HG02610 (cell line): ENCODE measurements at regions not wholly inside any gene's neighbourhood (a gene's known extent, or its start where the extent isn't known, plus 50 kb on each side); places are given as distances from the start of the nearest gene placed in this dataset.
"Not testable (repeated sequence)": the region's sequence is repeated elsewhere in the genome, so short reads cannot be mapped to it uniquely, and the experiment has no call there.

Experiments used
- ATAC-seq: cut with Tn5 transposase; IDR thresholded peaks from one replicate; pipeline ENCODE4 v1.9.1; 2021; ENCODE audit warnings: mild to moderate bottlenecking, moderate library complexity; ENCODE audit not compliant: unreplicated experiment

DNA sequence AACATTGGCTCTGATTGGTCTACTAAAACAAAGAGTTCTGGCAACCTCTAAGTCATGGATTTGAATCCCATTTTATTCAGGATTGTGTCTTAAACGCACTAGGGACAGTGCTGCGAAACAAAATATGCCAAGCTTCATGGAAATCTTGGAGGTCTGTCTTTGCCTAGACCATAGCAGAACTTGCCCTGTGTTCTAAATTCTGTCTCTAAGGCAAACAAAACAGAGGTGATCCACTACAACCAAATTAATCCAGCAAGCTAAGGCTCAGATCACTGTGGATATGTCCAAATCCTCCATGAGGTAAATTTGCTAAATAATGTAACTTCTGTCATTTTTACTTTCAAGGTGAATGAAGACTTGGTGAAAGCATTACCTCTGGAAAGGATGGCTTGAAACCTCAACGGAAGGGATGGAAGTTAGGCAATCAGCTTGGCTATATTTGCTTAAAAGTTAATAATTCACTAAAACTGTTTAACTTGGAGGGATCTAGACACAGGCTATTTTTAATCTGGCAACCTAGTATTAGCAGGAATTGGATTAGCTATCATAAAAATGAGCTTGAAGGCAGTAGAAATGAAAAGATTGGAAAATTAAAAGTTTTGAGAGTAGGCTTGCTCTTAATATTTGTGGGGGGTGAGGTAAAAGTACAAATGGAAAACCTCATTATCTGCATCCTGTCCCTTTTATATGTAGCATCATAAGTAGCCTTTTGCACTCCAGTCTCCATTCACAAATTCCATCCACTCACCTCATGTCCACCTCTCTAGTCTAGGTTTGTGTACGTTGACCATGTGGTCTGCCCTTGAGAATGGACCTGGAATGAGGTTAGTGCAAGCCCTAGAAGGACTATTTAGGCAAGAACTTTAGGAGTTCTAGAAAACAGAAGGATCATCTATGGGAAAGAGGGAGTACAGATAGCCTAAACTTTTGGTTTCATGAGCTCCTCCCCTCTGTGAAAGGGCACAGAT, 176.2 kb downstream of the SMC2 start:
- no peak for ATAC-seq

DNA sequence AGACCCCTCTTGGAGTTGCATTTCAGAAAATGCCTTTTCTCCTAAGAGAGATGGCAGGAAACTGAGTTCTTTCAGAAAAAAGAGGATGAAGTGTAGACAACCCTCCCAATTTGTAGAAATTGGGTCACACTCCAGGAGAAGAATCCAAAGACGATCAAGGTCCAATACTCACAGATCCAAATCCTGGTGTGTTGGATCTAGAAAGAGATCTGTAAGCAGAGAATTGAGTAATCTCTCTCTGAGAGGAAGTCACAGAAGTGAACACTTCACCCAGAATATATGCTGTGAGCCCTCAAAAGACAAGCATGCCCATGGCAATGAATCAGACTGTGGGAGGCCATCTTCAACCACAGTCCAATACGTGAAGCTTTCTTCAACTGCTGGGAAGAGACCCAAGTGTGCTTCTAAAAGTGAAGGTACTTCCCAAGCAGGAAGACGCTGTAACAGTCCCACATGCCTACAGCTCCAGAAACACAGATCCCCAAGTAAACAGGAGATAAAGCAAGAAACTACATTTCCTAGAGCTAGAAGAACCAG, 182.7 kb downstream of the SMC2 start:
- ATAC-seq: no peak

DNA sequence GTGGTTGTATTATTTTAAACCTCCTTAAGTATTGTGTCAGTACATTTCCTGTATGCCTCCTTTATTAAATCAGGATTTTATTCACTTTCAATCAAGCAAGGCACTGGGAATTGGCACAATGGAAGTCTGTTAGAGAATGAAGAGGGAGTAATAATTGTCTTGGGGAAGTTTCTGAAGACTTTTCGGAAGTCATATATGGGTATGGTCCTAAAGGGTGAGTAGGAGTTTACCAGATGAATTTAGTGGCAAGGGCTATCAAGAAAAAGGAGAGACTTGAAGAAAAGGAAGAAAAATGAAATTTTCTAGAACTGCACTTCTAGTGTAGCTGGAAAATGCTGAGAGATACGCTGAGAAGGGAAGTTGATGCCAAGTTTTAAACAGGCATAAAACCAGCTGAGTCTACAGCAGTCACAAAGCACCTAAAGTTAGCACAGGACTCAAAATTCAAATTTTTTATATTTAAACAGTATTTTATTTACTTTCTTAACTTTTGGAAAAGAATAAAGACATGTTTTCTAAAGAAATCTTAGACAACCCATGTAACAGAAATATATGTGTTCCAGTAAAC, 184.9 kb downstream of the SMC2 start:
- no peak for ATAC-seq

DNA sequence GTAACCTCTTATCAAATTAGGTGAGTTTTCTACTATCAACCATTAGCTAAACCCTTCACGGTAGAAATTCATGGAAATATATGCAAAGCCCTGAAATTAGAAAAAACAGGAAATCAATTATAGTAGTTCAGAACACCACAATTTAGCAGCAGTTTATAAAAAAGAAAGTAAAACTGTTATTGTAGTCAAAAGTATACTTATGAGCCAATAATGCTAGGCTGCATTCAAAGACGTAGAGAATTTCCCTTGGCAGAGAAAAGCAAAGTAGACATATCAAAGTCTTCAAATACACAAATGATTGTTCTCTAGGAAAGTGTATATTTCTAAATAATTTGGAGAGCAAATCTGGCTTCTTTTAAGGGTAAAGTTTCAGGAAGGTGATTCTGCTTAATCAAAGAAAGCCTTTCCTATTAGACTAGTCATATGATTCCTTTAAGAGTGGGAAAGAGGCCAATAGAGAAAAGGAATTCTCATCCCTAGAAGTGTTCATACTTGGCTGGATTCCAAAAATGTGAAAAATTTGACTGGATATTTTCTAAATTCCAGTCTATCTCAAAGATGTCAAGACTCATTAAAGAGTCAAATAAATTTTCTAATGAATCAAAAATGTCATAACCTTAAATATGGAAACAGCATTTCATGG, 185.5 kb downstream of the SMC2 start:
- ATAC-seq: no peak

DNA sequence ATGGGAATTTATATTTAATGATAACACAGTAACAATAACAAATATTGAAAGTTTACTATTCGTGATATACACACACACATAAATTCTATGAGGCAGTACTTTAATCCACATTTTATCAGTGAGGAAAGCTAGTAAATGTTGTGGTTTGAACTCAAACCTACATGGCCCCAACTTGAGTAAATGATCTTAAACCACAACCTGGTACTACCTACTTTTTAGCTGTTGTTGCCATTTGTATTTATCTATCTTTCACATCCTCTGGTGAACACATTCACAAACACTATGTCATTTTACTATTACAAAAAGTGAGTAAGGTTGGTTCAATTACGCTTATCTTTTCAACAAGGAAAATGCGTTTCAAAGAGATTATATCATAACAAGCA, 186.1 kb downstream of the SMC2 start:
- ATAC-seq: no peak

DNA sequence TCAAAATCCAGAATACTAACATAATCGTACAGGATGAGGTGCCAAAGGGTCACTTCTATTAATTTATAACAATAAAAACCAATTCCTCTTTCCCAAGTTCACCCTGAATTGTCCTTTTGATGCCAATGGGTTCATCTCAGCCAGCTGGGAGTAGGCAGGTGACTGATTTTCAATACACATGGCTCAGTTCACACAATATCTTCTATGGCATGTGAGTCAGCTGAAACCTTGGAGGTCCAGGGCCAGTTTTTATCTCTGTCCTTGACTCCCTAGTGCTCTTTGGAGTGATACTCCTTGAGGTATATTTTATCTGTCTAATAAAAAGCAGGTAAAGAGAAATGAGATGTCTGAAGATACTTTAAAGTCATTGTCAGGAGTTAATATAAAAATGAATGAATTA, 186.6 kb downstream of the SMC2 start:
- ATAC-seq: no peak

DNA sequence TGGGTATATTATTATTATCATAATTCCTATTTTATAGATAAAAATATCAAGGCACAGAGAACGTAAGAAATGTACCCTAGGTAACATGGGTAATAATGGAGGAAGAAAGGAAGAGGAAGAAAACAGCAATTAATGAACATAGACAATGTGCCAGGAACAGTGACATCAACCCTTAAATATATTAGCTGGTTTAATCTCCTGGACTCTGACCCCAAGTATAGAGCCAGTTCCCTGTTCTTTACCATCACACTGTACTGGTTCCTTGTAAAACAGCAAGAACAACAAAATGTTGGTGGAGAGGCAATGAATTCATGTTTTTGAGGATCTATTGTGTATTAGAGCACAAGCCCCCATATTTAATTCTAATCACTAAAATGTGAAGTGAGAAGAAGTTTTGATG, 192.1 kb downstream of the SMC2 start:
- ATAC-seq: no peak

DNA sequence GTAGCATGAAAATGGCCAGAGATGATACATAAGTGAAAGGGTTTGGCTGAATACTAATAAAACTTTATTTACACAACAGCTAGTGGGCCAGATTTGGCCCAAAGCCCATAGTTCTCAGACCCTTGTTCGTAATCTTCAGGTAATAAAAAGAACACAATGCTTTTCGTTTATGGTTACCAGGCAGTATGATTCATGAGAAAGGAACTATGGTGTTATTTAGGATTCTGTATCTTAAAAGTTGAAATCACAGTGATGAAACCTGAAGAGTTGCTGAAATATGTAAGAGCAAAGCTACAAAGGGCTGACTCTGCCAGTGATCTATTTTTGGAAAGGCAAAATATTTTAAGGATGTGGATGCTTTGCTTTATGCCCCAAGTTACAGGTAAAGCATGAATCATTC, 192.7 kb downstream of the SMC2 start:
- no peak for ATAC-seq

DNA sequence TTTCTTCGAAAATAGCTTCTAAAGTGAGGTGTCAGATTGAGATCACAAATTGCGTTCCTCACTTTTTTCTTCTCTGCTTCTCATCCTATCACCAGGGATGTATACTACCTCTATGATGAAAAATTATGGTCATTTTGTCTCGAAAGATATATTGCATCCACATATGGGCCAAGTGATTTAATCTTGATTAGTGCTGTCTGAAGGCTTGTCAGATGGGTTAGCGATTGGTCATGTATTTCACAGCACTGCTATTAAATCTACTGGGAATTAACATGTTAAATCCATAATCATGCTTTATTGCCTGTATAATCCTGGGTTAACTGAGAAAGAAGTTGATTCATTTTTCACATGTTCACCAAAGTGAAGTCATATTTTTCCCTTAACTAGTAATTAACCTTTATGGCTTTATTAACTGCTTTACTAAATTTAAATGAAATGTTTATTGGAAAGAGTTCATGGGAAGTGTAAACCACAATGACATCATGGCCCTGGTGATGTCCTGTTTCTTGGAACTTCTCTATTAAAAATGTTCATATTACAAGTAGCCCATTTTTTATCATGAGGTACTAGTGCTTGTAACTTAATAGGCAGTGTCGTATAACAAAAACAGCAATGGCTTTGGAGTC, 193.3 kb downstream of the SMC2 start:
- no peak for ATAC-seq

DNA sequence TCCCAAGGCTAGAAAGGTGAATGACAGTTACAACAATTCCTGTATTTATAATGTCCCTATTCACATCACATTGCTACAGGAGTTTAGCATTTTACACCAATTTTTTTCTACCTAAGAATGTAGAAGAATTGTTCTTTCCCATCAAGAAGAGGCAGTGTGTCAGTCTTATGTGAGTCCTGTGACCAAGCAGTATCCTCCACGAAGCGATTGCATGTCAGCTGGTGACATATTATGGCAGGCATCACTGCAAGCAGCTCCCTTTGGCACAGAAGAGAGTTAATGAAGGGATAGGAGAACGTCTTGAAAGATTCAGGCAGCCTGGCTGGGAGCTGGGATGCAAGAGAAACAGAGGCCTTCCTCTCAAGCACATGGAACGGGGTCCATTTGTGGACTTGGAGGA, 199.8 kb downstream of the SMC2 start:
- ATAC-seq: no peak

DNA sequence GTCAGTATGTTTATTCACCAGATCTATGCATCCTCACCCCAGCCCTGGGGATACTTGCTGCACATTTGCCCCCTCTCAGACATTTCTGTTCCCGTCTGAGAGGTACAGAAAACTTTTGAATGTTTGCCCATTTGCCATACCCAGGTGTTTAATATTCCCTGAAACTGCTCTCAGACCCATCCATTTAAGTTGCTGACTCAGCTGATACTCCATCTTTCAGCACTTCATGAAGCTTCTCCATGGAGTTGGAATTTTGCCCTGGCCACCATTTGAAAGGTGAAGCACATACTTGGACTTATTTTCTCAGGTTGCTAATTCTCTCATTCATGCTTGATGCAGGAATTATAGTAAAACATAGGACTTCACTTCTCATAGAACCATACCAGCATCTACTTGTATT, 203.9 kb upstream of the OR13F1 start:
- no peak for ATAC-seq

DNA sequence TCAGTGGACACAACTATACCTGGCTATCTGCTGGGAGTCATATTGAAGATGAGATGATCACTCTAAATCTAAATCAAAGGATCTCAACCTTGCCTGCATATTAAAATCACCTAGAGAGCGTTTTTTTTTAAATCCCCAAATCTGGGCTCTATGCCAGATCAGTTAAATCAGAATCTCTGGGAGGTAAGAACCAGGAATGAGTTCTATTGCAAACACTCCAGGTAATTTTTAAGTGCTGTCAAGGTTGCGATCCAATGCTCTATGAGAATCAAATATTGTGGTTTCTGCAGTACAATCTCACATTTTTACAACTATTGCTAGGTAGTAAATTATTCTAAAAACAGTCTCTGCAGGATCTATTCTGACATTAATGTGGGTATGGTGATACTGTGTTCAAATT, 202.3 kb upstream of the OR13F1 start:
- ATAC-seq: no peak

DNA sequence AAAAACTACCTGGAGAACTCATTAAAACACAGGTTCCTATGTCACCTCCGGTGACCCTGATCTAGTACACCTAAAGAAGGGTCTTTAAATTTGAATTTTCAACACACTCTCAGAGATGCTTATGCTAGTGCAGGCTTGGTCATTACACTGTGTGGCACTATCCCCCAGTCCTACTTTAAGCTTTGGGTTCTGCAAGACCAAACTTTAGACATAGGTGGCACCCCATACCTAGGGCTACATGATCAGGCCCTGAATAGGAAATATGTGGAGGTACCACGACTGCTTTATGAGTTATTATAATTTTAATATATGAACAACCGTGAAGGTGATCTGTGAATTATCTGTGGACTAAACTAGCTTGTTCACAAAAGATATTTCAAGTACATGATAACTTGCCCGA, 201.3 kb upstream of the OR13F1 start:
- ATAC-seq: no peak

DNA sequence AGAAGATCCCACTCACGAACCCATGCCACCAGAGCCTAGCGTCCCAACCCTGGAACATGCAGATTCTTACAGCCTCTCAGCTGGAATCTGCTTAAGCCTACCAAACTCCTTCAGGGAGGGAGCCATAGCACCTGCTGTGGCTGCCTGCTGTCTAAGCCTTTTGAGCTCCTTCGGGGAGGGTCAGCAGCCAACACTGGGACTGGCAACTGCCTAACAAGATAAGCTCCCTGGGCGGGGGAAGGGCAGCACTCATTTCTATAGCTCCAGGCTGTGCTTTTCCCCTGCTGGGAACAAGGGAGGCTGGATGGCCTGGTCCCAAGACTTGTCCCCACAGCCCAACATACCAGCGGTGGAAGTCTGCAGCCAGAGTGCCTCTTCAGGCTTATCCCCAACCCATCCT, 199.1 kb upstream of the OR13F1 start:
- no peak for ATAC-seq

DNA sequence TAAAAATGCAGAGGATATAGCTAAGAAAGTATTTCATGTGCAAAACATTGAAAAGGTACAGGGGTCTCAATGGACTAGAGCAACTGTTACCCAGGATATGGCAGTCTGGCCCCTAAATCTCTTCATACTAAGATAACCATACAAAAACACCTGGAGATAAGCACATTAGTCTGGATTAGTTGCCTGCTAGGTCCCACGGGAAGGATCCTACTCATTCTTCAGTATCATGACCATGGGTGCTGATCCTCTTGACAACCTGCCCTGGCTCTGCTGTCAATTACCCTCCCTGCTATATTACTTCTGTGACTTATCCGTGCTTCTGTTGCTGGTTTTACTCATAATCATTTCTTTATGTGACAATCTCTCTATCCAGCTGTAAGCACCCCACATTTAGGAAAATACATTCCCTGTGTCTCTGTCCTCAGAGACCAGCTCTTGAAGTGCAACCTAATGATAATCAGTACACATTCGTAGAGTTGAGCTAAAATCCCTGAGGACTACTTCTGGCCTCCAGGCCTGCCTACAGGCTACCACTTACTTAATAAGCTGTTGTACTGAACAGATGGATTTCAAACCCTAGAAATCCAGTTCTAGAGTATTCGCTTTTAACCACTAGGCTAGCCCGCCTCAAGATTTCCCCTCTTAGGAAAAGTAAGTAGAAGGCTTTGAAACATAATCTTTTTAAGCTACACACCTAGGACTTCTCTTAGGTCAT, 190.5 kb upstream of the OR13F1 start:
- ATAC-seq: no peak

DNA sequence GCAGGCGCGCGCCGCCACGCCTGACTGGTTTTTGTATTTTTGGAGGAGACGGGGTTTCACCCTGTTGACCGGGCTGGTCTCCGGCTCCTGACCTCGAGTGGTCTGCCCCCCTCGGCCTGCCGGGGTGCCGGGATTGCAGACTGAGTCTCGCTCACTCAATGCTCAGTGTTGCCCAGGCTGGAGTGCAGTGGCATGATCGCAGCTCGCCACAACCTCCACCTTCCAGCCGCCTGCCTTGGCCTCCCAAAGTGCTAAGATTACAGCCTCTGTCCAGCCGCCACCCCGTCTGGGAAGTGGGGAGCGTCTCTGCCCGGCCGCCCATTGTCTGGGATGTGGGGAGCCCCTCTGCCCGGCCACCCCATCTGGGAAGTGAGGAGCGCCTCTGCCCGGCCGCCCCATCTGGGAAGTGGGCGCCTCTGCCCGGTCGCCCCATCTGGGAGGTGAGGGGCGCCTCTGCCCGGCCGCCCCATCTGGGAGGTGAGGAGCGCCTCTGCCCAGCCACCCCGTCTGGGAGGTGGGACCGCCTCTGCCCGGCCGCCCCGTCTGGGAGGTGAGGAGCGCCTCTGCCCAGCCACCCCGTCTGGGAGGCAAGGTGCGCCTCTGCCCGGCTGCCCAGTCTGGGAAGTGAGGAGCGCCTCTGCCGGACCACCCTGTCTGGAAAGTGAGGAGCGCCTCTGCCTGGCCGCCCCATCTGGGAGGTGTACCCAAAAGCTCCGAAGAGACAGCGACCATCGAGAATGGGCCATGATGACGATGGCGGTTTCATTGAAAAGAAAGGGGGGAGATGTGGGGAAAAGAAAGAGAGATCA, 187.7 kb upstream of the OR13F1 start:
- ATAC-seq: not testable (repeated sequence)

DNA sequence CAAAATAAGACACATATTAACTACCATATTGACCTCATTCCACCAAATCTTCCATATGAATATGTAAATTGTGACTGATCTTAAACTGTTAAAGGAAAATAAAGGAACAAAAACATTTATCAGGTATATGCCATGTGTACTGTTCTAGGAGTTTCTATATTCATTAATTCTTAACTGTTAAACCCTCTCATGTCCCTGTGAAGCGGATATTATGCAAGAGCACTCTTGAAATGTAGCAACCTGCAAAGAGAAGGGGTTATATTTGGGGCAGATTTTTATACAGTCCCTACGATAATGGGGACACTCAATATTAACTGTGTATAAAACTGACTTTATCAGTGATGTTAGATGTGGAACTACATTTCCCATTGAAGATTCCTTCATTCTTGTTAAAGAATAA, 184.9 kb upstream of the OR13F1 start:
- no peak for ATAC-seq

DNA sequence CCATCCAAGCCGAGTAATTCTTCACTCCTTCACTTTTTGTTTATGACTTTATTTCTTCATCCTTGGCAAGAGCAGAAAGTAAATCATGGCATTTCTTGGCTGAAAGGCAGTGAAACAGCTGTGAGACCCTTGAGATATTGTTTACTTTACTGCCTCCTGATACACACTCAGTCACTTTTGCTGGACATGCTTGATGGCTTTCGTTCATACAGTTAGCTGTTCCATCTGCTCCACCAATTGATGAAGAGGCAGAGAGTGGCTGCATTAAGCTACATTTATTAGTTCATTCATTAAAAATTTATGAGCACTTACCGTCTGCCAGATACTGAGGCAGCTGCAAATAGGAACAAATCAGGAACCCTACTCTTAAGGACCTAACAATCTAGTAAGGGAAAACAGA, 184.4 kb upstream of the OR13F1 start:
- ATAC-seq: no peak

DNA sequence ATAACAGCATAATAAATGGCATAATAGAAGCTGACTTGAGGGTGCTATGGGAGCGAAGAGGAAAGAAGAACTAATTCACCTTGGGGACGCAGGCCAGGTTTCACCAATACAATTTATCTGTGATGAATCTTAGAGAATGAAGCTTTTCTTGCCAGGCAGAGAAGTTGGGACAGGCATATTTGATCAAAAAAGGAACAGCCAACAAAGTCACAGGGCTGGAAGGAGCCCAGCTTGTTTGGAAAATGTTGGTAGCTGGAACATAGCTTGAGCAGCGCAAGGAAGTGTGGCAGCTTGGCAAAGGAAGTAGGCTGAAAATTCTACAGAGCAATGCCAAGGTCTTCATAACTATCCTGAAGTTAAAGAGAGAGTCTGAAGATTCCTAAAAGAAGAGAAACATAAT, 181.5 kb upstream of the OR13F1 start:
- no peak for ATAC-seq
